RWPE1 (cell line): ENCODE measurements at regions not wholly inside any gene's neighbourhood (a gene's known extent, or its start where the extent isn't known, plus 50 kb on each side); places are given as distances from the start of the nearest gene placed in this dataset.

Source experiments
- CTCF ChIA-PET: fragments of 350-600 bp; sonication (Branson Sonifier 250); formaldehyde crosslinking; extraction: SDS; loops from one replicate; lab custom pipeline; 2021; lab: Yijun Ruan, JAX
- POLR2A ChIA-PET: fragments of 400-600 bp; formaldehyde crosslinking; extraction: SDS; loops from one replicate; lab custom pipeline; 2020; ENCODE audit warnings: antibody characterized with exemption; ENCODE audit not compliant: low non-redundant PET; lab: Yijun Ruan, JAX
- DNase-seq: peaks from one replicate; pipeline ENCODE4 v3.0.0; 2012; ENCODE audit warnings: low spot score
- H3K27ac ChIP-seq: fragments of 450-650 bp; 2 replicates; pipeline ENCODE4 v1.5.1; 2017
- CTCF ChIP-seq: fragments of 450-650 bp; conservative IDR thresholded peaks from 2 replicates; pipeline ENCODE4 v1.5.1; 2017; ENCODE audit warnings: low read depth, mild to moderate bottlenecking

- CTCF ChIA-PET, result interaction anchor here (0.6 kb wide), 1 partner anchor 517 kb away, joined by 3 read pairs; no protein-coding TSS in a partner anchor
- no peak for DNase-seq
- no peak for TF ChIP-seq CTCF
- POLR2A ChIA-PET, result no interaction called here
- H3K27ac ChIP-seq, result no peak overlapping the region
These were observed 1501.6 kb upstream of the SLC39A10 start for GRCh38 chr2:194155431-194155830.

GRCh38 chr2:194151231-194151630, 1505.8 kb upstream of the SLC39A10 start:
- no peak overlapping the region for H3K27ac ChIP-seq
- no peak for TF ChIP-seq CTCF
- ChIA-PET CTCF (interaction anchor here (0.6 kb wide), 1 partner anchor 10 kb away, joined by 3 read pairs; no protein-coding TSS in a partner anchor), POLR2A (no interaction called here)
- DNase-seq, result no peak

- DNase-seq, result no peak
- H3K27ac ChIP-seq, result no peak overlapping the region
- ChIA-PET POLR2A (no interaction called here), CTCF (no interaction called here)
- TF ChIP-seq CTCF, result no peak
These were observed 1521.6 kb upstream of the SLC39A10 start for GRCh38 chr2:194135463-194135862.

GRCh38 chr2:194128810-194129209, 1528.2 kb upstream of the SLC39A10 start:
- no peak overlapping the region for H3K27ac ChIP-seq
- no peak for DNase-seq
- ChIA-PET POLR2A (no interaction called here), CTCF (interaction anchor here (0.6 kb wide), 1 partner anchor 1635 kb away, joined by 3 read pairs; no protein-coding TSS in a partner anchor)
- no peak for TF ChIP-seq CTCF

GRCh38 chr2:194126418-194126817, 1530.6 kb upstream of the SLC39A10 start:
- ChIA-PET CTCF (no interaction called here), POLR2A (no interaction called here)
- no peak overlapping the region for H3K27ac ChIP-seq
- no peak for TF ChIP-seq CTCF
- no peak for DNase-seq

- H3K27ac ChIP-seq, result no peak overlapping the region
- DNase-seq, result no peak
- TF ChIP-seq CTCF, result no peak
- ChIA-PET CTCF (no interaction called here), POLR2A (no interaction called here)
These were observed 1540.2 kb upstream of the SLC39A10 start for GRCh38 chr2:194116861-194117260.
